ENCODE measurements at regions not wholly inside any gene's neighbourhood (a gene's known extent, or its start where the extent isn't known, plus 50 kb on each side); places are given as distances from the start of the nearest gene placed in this dataset.

GRCh38 chr1:193377472-193377871, 191.1 kb upstream of the B3GALT2 start:
- Histone ChIP-seq H3K27ac (ENCODE audit: poor library complexity, severe bottlenecking) (no peak overlapping the region), H3K36me3 (ENCODE audit: low read depth) (no peaks in the 10 kb centered on the region), H3K27me3 (ENCODE audit: insufficient read depth, poor library complexity, severe bottlenecking) (no peaks in the 10 kb centered on the region), H3K4me1 (ENCODE audit: insufficient read depth, poor library complexity, severe bottlenecking) (no peaks in the 10 kb centered on the region), H3K4me3 (ENCODE audit: severe bottlenecking) (no peak overlapping the region), H3K9me3 (ENCODE audit: severe bottlenecking) (no peaks in the 10 kb centered on the region)
- ATAC-seq (ENCODE audit: low read depth) (no peak), DNase-seq (ENCODE audit: low spot score) (no peak)
- no peak for TF ChIP-seq CTCF (IDR thresholded peaks at IDR 0.05; ENCODE audit: poor library complexity, severe bottlenecking)

- H3K4me1 ChIP-seq (ENCODE audit: insufficient read depth, poor library complexity, severe bottlenecking), result no peaks in the 10 kb centered on the region
- TF ChIP-seq CTCF (IDR thresholded peaks at IDR 0.05; ENCODE audit: poor library complexity, severe bottlenecking), result no peak
- no peak overlapping the region for H3K4me3 ChIP-seq (ENCODE audit: severe bottlenecking)
- H3K27me3 ChIP-seq (ENCODE audit: insufficient read depth, poor library complexity, severe bottlenecking), result no peaks in the 10 kb centered on the region
- ATAC-seq (ENCODE audit: low read depth) (no peak), DNase-seq (ENCODE audit: low spot score) (no peak)
- no peaks in the 10 kb centered on the region for H3K36me3 ChIP-seq (ENCODE audit: low read depth)
- no peak overlapping the region for H3K27ac ChIP-seq (ENCODE audit: poor library complexity, severe bottlenecking)
- H3K9me3 ChIP-seq (ENCODE audit: severe bottlenecking), result no peaks in the 10 kb centered on the region
Observed at GRCh38 chr1:193372553-193372952, 186.1 kb upstream of the B3GALT2 start.

- no peaks in the 10 kb centered on the region for H3K36me3 ChIP-seq (ENCODE audit: low read depth)
- no peaks in the 10 kb centered on the region for H3K4me1 ChIP-seq (ENCODE audit: insufficient read depth, poor library complexity, severe bottlenecking)
- TF ChIP-seq CTCF (IDR thresholded peaks at IDR 0.05; ENCODE audit: poor library complexity, severe bottlenecking), result no peak
- no peak overlapping the region for H3K4me3 ChIP-seq (ENCODE audit: severe bottlenecking)
- DNase-seq (ENCODE audit: low spot score), result no peak
- no peak overlapping the region for H3K27ac ChIP-seq (ENCODE audit: poor library complexity, severe bottlenecking)
- no peak for ATAC-seq (ENCODE audit: low read depth)
- no peaks in the 10 kb centered on the region for H3K27me3 ChIP-seq (ENCODE audit: insufficient read depth, poor library complexity, severe bottlenecking)
- H3K9me3 ChIP-seq (ENCODE audit: severe bottlenecking), result no peaks in the 10 kb centered on the region
Observed at GRCh38 chr1:193368302-193368701, 181.9 kb upstream of the B3GALT2 start.

GRCh38 chr1:193367863-193368262, 181.4 kb upstream of the B3GALT2 start:
- Histone ChIP-seq H3K9me3 (ENCODE audit: severe bottlenecking) (no peaks in the 10 kb centered on the region), H3K36me3 (ENCODE audit: low read depth) (no peaks in the 10 kb centered on the region), H3K27me3 (ENCODE audit: insufficient read depth, poor library complexity, severe bottlenecking) (no peaks in the 10 kb centered on the region), H3K4me1 (ENCODE audit: insufficient read depth, poor library complexity, severe bottlenecking) (no peaks in the 10 kb centered on the region), H3K27ac (ENCODE audit: poor library complexity, severe bottlenecking) (no peak overlapping the region), H3K4me3 (ENCODE audit: severe bottlenecking) (no peak overlapping the region)
- no peak for DNase-seq (ENCODE audit: low spot score)
- no peak for TF ChIP-seq CTCF (IDR thresholded peaks at IDR 0.05; ENCODE audit: poor library complexity, severe bottlenecking)
- no peak for ATAC-seq (ENCODE audit: low read depth)

- no peak for TF ChIP-seq CTCF (IDR thresholded peaks at IDR 0.05; ENCODE audit: poor library complexity, severe bottlenecking)
- no peak for DNase-seq (ENCODE audit: low spot score)
- ATAC-seq (ENCODE audit: low read depth), result no peak
- no peaks in the 10 kb centered on the region for H3K9me3 ChIP-seq (ENCODE audit: severe bottlenecking)
- no peaks in the 10 kb centered on the region for H3K4me1 ChIP-seq (ENCODE audit: insufficient read depth, poor library complexity, severe bottlenecking)
- no peaks in the 10 kb centered on the region for H3K36me3 ChIP-seq (ENCODE audit: low read depth)
- no peaks in the 10 kb centered on the region for H3K27me3 ChIP-seq (ENCODE audit: insufficient read depth, poor library complexity, severe bottlenecking)
- H3K27ac ChIP-seq (ENCODE audit: poor library complexity, severe bottlenecking), result no peak overlapping the region
- no peak overlapping the region for H3K4me3 ChIP-seq (ENCODE audit: severe bottlenecking)
Observed at GRCh38 chr1:193366764-193367507, 180.5 kb upstream of the B3GALT2 start.

All from RWPE2 (cell line).